GM19025 (cell line): ENCODE measurements at regions not wholly inside any gene's neighbourhood (a gene's known extent, or its start where the extent isn't known, plus 50 kb on each side); places are given as distances from the start of the nearest gene placed in this dataset.

Source experiments
- ATAC-seq: cut with Tn5 transposase; IDR thresholded peaks from one replicate; pipeline ENCODE4 v1.9.1; 2021; ENCODE audit warnings: mild to moderate bottlenecking, low read depth, moderate library complexity; ENCODE audit not compliant: unreplicated experiment

DNA sequence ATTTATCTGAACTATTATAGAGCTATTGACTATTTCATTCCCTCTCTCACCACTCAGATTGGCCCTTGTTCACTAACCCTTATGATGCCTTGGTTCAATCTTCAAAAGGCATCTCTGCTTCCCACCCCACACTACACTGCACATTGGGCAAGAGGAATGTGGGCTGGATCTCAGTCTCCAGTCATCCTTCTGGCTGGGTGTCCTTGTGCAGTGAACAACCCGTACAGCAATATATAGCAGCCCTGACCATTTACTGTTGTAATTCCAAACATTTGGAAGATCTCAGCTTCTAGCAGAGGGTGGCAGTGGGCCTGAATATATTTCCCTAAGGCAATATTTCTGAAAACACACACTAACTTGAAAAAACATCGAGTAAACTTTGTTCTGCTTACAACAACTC is 199.2 kb upstream of the GDNF start:
- no peak for ATAC-seq

DNA sequence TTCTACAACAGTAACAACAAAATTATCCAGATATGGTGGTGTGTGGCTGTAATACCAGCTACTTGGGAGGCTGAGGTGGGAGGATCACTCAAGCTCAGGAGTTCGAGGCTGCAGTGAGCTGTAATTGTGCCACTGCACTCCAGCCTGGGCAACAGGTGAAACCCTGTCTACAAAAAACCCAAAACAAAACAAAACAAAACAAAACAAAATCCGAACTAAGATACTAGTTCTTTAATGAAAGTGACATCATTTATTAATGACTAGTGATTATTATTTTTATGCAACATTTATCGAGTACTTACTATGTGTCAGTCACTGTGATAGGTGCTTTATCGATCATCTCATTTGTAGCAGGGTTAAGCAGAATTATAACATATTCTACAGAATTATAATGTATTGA is 196.9 kb upstream of the GDNF start:
- no peak for ATAC-seq

DNA sequence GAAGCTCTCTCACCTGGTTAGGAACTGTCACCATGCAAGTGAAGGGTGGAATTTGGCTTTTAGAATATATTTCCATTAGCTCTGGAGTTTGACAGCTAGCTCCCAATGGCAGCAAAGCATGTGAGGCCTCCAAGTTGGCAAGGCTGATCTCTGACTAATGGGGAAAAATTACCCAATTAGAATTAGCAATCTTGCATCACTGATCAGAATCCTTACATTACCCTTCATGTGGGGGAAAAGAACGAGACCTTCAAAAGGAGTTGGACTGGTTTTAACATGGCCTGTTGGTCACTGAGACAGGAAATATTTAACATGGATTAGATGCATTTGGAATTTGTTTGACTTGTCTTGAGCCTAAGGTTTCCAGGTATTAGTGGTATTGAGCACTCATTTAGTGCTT is 192.3 kb upstream of the GDNF start:
- no peak for ATAC-seq

DNA sequence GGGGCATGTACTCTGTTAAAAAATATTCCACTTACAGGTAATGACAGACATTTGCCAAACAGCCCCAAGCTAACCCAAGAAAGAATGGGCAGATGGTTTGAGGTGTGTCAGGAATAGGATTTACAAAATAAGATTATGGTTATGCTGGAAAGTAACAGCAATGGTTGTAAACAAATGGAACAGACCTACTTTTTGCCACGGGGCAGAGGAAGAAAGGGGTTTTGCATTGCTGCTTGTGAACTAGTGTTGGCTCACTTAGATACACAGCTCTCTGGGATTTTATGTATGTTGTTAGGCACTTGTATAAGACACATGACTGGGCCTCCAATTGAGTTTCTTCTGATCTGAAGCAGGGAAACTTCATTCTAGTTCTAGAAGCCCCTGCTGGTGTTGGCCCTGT is 191.5 kb upstream of the GDNF start:
- no peak for ATAC-seq

DNA sequence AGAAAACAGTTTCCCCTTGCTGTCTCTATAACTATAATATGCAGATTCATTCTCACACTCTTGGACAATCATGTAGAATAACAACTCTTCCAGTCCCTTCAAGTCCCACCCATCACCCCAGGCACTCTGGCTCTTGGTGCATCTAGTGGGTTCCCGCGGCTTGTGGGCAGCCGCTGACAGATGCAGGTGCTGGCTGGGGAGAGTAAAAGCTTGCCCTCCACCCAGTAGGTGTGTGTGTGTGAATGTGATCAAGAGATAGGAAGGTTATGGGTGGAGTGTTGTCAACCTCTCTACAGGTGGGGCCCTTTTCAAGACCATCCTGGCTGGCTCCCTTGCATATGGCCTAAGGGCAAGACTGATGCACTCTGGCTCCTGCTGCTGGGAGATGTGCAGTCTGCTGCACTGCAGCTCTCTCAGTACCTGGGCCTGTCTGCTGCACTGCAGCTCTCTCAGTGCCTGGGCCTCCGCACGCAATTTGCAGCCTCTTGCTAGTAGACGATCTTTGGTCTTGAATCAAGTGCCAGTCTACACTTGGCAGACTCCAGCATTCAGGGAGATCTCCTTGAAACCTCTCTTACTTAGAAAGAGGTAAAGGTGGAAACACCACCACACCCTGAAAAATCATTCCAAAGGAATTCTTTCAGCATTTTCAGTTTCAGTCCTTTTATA is 189.7 kb upstream of the GDNF start:
- ATAC-seq: no peak

DNA sequence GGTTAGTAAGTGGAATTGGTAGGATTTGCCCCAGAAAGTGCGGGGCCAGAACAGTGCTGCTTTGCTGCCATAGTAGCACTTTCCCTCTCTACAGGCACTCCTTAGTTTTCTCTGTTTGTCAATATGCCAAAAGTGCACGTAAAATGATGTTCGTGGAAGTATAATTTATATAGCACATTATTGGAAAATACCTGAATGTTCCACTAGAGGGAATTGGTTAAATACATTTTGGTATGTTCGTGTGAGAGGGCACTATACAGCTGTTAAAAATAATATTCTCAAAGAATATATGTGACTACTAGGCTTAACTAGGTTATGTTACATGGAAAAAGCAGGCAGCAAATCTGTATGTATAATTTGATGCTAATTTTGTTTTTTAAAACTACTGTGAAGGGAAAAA is 184.0 kb upstream of the GDNF start:
- ATAC-seq: no peak

DNA sequence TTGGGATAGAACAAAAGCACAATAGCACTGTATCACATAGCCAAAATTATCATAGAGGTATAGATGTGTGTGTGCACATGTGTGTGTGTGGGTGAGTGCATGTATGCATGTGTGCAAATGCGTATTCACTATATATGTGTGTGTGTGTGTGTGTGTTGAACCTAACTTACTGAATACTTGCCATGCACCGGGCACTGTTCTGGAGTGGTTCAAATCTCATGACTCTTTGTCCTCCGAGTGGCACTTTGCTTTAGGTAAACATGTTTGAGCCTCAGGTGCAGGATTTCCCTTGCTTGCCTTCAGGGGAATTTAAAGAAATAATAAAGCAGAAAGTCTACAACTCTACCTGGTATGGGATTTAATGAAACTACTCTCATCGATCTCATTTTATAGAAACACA is 183.5 kb upstream of the GDNF start:
- no peak for ATAC-seq

DNA sequence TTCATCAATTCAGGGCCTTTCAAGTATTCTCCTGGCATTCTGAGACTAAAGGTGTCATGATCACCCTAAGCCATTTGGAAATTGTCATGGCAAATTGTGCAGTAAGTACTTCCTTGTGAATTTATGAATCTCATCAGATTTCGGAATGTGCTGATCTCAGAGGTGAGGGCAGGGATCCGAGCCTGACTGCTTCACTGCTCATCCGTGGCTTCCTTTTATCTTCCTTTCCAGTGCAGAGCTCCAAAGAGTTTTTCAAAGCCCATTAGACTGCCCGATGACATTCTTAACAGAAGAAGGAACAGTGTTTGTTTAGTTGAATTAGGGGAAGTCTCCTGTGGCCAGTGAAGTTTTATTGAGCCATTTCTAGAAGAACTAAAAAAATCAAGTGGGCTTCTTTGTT is 182.8 kb upstream of the GDNF start:
- ATAC-seq: no peak

DNA sequence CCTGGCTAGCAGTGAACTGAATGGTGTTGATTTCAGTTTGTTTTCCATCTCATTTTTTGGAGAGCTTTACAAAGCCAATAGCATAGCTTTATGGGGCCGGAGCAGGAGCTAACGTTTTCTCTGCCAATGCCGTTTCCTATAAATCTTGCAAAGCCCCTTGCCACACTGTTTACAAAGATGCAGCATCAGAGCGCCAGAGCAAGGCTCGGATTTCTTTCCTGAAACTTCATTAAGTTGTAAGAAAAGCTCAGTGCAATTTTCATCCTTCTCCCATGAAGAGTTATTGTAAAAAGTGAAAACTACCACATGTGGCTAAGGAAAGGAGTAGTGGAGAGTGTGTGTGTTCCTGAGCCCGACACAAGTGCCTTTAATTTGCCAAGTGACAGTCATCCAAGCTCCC is 178.2 kb upstream of the GDNF start:
- no peak for ATAC-seq

DNA sequence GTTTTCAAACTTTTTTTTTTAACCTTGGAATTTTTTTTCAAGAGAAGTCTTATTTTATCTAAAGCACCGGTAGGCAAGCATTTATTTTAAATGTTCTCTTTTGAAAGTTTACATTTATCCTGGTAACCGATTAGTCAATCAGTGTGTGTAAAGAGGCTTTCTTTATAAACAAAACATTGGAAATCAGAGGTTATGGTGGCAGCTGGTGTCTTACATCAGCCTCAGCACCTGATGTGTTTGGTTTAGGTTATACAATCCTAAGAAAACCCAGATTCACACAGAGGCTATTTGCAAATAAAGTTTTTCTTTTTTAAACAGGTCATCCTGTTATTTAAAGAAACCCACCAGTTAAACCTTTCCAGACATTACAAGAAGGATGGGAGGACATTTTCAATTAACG is 173.3 kb upstream of the GDNF start:
- no peak for ATAC-seq

DNA sequence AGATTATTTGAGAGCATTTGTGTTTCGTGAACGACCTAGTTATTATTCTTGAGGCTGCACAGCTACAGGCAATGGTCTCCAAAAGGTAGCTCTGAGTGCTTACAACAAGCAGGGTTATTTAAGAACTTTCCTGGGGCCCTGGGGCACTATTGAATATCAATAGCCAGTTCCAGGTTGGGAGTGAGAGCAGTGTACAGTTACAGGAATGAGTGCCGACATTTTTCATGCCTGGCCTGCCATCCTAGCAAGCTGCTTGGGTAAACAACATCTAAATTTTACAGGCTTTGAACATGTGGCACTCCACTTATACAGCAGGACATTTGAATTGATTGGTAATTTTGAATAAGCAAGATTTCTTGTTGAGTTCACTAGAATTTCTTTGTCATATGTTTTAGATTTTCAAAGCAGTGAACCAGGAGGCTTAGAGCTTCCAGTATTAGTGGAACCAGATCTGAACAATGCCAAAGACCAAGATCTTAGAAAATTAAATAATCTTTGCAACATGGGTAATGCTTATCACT is 171.9 kb upstream of the GDNF start:
- ATAC-seq: no peak

DNA sequence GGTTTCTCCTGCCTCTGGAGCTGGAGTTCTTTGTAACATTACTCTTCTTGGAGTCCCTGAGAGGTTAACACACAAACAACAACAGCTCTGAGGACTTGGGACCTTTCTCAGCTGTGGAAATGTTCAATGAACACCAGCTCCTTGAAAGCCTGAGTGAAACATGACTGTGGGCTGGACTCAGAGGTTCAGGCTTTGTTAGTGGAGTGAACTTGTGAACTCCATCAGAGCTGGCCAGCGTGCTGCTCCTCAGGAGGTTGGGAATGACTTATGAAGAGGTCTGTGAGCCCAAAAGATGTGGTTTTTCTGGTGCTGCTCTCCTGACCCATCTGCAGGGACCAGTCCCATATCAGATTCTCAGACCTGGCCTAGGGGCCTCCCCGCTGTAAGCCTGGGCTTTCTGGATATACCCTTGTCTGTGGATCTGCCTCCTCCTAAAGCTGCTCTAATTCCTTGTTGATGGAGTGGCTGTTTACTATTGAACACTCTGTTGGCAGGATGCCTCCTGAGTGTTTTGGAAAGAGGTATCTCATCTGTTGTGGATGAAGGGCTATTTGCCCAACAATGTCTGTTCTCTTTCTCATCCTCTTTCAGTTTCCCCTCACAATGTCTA is 170.0 kb upstream of the GDNF start:
- no peak for ATAC-seq

DNA sequence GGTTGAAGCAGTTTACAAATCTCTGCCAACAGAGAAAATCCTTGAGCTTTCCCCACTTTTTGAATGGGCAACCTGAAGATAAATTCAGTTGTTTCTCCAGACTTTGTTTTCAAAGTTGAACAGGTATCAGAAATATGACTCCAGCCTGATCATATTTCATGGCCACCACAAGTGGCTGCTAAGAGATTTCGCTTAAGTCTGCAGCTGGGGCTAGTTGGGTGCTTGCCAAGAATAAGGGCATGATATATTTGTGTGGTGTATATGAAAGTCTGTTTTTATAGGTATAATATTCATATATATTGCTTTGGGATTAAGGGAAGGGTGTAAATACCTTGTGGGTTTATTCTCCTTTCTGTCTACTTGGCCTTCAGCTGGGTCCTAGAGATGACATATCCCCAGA is 168.4 kb upstream of the GDNF start:
- ATAC-seq: no peak

DNA sequence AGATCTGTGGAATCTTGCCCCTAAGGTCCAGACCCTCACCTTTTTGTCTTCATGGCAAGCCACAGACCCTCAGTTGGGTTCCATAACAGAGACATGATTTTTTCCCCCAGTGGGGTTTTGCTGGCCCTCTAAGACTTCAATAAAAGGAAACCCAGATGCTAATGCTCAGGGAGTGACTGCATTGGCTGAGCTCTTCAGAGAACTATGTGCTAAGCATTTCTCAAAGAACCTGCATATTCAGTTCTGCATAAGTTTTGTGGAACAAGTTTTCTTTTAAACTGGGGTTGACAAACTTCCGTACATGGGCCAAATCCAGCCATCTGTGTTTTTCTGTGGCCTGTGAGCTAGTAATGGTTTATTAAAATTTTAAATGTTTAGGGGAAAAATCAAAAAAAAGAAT is 159.8 kb upstream of the GDNF start:
- ATAC-seq: no peak

DNA sequence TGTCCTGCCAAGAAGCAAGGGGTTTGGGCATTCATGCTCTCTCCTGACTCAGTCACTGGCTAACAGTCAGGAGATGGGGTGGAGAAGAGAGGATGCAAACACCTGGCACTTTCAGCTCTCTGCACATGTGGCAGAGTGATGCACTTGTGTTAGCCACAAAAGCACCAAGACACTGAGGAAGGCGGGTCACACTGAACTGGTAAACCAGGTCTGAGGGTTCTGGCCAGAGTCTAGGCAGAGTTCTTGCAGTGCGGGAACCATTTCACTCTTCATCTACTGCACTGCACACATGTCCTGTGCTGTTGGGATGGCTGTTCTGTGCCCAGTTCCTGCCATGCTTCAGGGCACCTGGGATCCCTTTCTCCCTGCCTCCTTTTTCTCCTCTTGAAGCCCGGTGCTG is 157.1 kb upstream of the GDNF start:
- ATAC-seq: no peak

DNA sequence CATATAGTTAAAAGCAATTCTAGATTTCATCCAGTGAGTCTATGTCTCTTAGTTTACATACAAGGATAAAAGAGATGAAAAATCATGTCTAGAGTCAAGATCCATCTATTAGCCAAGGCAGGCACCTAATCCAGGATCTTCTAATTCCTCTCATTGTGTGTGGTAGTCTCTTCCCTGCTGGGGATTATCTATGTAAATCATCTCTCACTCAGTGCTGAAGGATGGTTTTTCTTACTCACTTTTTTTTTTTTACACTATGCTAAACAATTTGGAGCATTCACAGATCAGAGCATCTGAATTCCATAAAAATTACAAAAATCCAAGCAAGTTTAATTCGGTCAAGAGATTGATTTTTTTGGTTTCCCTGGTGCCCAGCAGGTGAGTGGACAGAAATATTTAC is 154.9 kb upstream of the GDNF start:
- no peak for ATAC-seq

DNA sequence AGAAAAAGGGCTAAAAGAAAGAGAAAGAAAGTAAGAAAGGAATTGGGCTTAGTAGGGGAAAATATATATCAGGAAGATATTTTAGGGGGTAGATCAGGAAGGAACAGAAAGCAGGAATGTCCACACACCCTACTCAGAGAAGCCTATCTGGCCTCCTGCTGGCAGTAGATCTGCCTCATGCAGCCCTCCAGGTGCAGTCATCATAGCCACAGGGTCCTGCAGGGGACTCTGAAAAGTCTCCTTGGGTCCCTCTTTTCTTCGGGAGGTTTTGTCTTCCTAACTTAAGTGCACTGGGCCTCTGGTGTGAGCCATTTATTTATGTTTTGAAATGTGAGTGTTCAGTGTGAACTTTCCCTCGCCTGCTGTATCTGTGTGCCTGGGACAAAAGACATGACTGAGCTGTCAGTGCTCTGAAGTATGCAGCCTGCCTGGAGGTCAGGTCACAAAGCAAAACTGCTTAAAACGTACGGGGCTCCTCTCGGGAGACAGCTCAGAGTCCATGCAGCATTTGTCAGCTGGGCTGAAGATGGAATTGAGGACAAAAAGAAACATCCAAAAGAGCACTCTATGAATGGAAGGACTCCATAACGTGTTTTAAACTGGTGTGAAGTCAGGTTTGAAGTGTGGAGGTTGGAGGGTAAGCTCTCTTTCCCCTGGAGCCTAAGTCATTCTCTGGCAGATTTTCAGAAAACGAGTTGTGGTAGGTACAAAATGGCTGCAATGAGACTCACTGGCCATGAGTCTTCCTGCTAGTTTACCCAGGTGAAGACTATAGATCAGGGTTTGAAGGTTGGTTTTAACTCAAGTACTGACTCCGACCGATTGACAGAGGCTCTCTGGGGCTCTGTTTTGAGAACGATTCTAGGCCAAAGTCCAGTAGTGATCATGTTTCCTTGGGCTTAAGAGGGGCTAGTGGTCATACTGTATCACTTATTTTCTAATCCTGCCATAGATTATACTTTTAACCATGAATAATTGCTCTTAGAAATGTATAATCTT is 151.8 kb upstream of the GDNF start:
- no peak for ATAC-seq

DNA sequence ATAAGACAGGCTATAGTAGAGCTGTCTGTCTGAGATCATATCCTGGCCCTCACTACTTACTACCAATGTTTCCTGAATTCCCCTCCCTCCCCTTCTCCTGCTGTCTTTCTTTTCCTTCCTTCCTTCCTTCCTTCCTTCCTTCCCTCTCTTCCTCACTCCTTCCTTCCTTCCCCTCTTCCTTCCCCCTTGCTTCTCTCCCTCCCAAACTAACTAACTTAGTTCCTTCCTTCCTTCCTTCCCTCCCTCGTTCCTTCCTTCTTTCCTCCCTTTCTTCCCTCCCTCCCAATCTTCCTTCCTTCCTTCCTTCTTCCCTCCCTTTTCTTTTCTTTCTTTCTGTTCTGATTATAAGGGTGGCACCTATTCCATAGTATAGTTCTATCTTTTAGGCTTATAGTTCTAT is 150.0 kb upstream of the GDNF start:
- no peak for ATAC-seq

DNA sequence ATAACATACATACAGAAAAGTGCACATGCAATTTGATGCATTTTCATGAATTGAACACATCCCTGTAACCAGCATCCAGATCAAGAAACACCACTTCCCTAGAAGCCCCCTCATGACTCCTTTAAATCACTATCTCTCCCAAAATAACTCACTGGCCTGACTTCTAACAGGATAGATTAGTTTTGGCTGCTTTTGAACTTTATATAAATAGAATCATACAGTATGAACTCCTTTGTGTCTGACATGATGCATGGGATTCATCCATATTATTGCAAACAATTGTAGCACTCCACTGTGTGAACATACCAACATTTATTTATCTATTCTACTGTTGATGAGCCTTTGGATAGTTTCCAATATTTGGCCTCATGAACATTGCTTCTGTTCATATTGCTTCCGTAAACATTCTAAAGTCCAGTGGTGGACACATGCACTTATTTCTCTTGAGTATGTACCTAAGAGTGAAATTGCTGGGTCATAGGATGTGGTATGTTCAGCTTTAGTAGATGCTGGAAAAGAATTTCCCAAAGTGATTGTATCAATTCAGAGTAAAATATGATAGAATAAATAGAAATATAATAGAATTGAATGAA is 148.7 kb upstream of the GDNF start:
- no peak for ATAC-seq

DNA sequence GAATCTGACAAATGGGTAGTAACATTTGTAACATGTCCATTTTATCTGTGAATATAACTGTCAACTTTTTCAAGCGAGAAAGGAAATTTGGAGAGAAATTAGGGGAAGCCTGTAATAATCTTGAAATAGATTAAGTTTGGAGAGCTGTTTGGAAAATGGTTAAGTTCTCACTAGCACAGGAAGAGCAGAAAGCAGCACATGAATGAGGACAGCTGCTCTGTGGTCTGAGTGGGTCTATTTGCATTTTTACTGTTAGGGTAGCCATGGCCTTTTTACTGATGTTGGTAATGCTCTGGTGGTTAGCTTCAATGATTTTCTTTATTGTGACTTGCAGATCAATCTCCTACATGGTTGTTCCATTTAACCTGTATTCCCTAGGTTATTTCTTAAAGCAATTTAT is 144.5 kb upstream of the GDNF start:
- ATAC-seq: no peak

DNA sequence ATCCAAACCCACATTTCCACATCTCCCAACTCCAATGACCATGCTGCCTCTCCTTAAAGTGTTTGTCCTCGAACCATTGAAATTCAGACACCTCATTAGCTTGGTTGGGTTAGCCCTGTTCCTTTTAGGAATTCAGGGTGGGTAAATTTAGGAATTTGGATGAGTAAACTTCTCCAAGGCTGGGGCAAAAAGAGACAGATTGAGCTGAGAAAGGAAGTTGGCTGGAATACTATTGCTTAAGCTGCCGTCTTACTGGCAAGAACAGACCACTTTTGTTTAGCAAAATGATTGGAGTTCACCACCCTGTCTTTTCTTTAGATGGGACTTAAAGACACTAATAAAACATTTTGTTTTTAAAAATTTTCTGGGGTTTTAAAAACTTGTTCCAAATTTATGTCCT is 143.6 kb upstream of the GDNF start:
- ATAC-seq: no peak
